AG08396 (cell line): ENCODE measurements at regions not wholly inside any gene's neighbourhood (a gene's known extent, or its start where the extent isn't known, plus 50 kb on each side); places are given as distances from the start of the nearest gene placed in this dataset.

Experiments
- DNase-seq: peaks from one replicate; pipeline ENCODE4 v3.0.0; 2012; ENCODE audit warnings: low spot score, mixed read lengths

GRCh38 chr2:207257251-207258250 is 91.8 kb upstream of the KLF7 start:
- no peak for DNase-seq

GRCh38 chr2:207258263-207258991 is 92.7 kb upstream of the KLF7 start:
- peak; percentile 79 for DNase-seq

DNA sequence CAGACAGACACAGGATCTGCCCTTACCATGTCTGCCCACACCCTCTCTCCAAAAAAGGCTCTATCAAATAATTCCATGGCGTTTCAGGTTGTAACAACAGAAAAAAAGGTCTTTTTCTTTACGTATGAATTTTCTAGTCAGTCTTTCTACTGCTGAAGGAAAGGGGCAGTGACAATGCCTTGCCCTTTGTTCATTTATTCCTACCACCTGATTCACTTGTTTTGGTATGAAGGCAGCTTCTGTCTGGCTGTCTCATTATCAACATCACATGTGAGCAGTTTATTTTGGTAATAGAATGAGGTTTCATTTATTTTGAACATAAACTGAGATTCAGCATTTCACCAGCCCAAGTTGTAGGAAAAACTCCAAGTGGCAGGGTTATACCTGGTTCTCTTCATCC is 94.3 kb upstream of the KLF7 start:
- DNase-seq = no peak

GRCh38 chr2:207260947-207261346 is 95.2 kb upstream of the KLF7 start:
- no peak for DNase-seq

DNA sequence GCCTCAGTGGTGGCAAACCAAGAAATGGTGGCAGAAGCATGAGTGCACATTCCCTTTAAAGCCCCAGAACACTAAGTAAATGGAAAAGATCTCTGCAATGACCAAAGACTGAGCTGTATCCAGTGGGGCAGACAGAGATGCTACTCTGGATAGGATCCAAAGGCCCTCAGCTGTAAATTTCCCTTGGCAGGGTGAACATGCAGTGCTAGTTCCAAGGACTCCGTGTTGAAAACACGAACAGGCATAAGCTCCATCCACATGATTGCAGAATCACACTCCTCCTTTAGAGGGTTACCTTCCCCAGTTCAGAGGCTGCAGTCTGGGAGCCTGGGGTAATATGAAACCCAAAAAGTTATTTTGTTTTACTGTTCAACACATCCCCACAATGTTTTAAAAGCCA is 98.6 kb upstream of the KLF7 start:
- no peak for DNase-seq

DNA sequence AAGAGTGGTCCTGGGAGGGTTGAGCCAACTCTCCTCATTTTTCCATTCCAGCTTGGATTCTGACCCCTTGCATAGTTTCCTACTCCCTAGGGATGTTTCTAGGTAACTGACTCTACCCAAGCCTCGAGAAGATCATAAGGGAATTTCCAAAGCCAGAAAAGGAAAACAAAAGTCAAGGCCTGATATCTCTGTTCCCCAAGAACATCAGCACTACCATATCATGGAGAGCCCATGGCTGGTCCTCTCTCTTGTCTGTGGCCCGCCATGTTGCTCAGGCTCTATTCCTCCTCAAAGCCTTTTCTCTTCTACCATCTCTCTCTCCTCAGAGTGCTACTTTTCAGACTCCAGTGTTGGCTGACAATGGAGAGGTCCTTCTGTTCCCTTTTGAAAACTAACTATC is 99.6 kb upstream of the KLF7 start:
- no peak for DNase-seq

DNA sequence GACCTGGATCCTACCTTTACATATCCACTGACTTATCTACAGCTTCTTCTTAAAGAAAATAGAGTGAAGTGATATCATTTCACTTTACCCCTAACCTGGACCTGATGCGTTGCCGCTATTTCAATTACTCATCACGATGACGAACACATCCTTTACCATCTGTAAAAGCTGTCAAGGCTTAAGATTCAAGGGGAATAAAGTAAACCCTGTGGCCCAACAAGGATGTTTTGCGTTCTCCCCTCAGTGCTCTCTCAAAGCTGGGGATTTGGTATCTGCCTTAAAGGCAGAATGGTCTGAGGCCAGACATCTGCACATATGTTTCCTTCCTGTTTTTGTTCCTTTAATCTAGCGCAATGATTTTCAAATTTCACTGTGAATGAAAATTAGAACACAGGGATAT is 100.1 kb upstream of the KLF7 start:
- DNase-seq = no peak

GRCh38 chr2:207266648-207267047 is 100.9 kb upstream of the KLF7 start:
- DNase-seq = no peak

DNA sequence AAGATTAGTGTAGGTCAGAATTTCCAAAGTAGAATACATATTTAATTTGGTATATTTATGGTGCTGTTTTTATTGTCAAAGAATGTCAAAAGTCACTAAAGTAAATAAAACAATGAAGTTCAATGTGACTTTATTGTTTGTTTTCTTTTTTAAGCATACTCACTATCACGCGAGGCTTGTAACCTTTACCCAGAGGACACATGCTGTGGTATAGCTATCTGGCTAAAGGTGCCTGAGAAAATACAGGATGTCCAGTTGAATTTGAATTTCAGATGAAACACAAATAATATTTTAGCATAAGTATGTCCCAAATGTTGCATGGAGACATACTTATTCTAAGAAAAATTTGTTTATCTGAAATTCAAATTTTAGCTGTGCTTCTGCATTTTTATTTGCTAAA is 103.3 kb upstream of the KLF7 start:
- no peak for DNase-seq

DNA sequence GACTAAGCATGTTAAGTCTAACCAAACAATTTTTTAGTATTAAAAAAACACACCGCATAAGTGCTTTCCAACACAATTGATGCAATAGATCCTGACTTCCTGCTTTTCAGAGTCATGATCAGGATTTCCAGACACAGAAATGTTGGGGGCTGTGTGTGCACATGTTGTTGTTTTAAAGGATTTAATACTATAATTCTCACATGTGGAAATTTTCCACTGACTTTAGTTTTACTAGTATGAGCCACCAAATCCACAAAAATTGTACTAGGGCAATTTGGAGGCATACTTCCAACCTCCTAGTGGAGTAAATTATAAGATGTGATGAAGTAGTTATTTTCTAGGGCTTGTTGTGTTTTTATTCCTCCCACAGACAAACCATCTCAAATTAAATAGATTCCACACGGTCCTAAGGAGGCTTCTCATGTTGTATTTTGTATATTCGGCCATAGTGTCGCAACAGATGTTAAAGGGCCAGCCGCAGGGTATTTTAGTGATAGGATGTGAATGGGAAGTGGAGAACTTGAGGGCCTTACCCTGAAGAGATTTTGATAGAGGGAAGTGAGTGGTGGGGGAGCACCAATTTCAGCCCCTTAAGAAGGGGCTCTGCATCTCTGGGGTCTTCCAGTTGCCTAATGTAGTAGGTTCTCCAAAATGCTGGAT is 108.9 kb upstream of the KLF7 start:
- DNase-seq = no peak

DNA sequence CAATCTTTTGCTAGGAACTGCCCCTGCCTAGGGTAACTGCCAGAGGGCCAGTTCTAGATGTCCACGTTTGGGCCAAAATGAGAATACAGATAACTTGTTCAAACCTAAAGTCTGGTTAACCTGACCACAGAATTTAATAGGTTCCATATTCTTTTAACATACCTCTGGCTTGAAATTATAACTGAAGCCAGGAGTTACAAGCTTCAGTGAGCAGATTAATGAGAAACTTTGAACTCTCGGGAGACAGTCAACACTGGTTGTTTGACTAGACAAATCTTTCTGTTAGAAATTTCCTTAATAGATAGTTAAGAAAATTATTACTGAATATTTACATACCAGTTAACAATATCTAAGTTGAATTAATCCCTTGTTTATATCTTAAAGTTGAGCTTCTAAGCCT is 110.0 kb upstream of the KLF7 start:
- no peak for DNase-seq

DNA sequence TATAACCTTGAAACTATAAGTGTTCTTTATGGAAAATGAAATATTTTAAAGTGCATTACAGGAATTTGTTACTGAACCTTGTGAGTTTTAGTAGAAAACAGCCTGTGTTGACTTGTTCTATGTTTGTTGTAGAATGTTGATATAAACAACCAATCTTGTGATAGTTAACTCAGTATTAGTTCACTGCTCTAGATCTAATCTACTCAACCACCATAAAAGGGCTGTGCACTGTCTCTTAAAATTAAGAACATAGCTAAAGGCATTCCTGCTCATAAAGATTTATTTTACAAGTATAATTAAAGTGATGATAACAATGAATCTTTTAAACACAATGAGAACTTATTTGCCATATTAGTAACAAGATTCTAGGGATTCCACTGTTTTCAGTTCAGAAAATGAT is 110.5 kb upstream of the KLF7 start:
- DNase-seq = no peak

DNA sequence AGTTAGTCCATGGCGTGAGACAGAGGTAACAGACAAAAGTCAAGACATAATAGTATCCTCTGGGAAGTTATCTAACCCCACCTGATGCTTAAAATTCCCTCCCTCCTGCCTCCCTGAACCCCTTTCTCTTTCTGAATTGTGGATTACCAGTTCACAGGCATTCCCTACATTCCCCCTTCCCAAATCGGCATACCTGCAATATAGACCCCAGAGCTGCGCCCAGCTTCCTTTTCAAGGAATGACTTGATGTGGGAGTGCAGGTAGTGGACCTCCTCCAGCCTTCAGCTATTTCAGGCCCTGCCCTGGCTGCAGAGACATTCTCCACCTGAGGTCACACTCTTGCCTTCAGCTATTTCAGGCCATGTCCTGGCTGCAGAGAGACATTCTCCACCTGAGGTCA is 111.1 kb upstream of the KLF7 start:
- no peak for DNase-seq

DNA sequence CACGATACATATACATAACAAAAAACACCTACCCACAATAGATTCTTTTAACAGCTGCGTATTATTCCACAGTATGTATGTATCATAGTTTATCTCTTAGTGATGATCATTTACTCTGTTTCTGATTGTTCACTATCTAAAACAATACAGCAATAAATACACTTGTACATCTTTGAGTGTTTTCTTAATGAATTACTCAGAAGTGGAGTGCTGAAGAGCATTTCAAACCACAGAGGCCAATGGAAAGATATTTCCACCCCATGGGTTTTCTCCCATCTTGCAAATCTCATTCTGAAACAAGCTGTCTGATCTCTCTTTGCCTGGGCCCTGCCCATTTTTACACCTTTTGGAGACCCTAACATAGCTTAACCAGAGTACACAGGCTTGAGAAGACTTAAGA is 113.8 kb upstream of the KLF7 start:
- no peak for DNase-seq

GRCh38 chr2:207281436-207281835 is 115.7 kb upstream of the KLF7 start:
- no peak for DNase-seq

- DNase-seq = no peak
Measured at GRCh38 chr2:207282916-207283315, 117.2 kb upstream of the KLF7 start.

GRCh38 chr2:207283356-207283755 is 117.6 kb upstream of the KLF7 start:
- DNase-seq = peak; percentile 8

DNA sequence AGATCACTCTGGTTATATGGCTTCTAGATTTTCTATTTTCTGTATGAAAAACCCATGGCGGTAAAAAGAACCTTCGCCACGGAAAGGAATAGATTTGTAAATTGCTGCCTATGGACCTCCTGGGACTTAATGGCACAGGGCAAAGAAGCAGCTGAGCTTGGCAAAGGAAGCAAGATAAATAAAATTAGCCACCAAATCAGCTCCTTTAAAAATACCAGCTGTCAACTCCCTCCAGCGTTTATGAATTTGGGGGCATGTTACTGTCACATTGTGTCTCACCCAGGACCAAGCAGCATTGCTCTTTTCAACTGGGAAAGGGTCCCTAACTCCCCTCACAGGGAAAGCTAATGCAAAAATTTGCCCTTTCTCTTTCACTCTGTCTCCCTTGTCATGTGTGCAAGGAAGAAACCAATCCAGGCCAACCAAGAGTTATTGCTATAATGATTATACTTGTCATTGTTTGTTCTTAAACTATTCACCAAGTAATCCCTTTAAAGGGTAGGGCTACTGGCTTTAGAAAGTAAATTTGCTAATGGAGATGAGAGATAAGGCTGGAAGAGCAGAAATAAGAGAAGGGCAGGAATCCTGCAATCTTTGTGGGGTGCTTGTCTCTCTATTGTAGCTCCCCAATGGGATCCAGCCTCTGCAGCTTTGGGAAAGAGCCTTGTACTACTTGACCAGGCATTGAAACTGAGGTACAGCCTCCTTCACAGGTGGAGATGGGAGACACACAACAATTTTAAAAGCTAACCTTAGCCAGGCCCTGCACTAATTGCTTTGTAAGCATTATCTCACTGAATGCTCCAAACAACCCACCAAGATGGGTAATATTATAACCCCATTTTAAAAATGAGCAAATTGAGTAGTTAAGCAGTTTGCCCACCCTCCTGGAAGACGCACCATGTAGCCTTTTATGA is 119.1 kb upstream of the KLF7 start:
- DNase-seq = no peak

DNA sequence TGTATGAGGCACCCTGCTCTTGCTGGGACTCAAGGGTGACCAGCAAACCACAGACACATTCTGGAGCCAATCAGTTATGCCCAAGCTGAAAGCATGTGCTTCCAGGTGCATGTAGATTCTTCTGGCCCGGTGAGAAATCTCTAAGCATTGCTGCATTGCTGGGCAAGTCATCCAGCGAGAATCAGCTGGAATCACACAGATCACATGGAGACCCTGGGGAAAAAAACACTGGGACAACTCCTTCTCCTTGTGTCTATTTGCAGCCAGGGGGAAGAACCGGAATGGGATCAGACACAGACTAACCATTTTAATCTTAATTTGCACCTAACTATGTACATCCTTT is 119.7 kb upstream of the KLF7 start:
- no peak for DNase-seq

GRCh38 chr2:207286106-207286505 is 120.4 kb upstream of the KLF7 start:
- DNase-seq = no peak

DNA sequence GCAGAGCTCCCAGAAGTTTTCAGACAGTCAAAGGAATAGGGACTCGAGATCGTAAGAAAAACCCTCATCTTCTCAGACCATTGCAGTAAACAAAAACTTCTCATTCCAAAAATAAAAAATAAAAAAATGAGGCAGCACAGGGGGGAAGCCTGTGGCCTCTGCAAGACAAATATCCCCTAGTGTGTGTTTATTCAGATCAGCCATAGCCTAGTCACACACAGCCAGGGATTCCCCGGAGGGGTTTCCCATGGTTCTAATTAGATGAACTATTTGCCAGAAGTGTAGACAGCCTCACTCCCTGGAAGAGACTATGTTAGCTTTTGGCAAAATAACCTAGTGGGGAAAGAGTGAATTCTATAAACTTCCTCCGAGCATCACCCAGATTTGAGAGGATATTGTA is 122.9 kb upstream of the KLF7 start:
- no peak for DNase-seq
